Thoracic aorta (tissue), 2 donors: ENCODE measurements at regions not wholly inside any gene's neighbourhood (a gene's known extent, or its start where the extent isn't known, plus 50 kb on each side); places are given as distances from the start of the nearest gene placed in this dataset.
"Not testable (repeated sequence)": the region's sequence is repeated elsewhere in the genome, so short reads cannot be mapped to it uniquely, and the experiment has no call there.

Experiments
- ATAC-seq: fragments of 150-250 bp; one replicate; pipeline ENCODE4 v1.8.0; 2017; ENCODE audit warnings: low read depth; ENCODE audit not compliant: insufficient number of reproducible peaks, low FRiP score
- DNase-seq: peaks from one replicate; pipeline ENCODE4 v3.0.0-alpha.2; 2020; ENCODE audit warnings: low spot score
- H3K27ac ChIP-seq, 2 donors: fragments of 200-600 bp; sonication (generic); 1 replicate in 1 of 2; 2 replicates in 1 of 2; pipeline ENCODE4 v1.5.1; 2016; ENCODE audit warnings: mild to moderate bottlenecking in 2 of 2, moderate library complexity in 2 of 2
- H3K27me3 ChIP-seq: fragments of 200-600 bp; sonication (generic); replicated peaks from 2 replicates; pipeline ENCODE4 v1.6.0; 2016; ENCODE audit warnings: mild to moderate bottlenecking; ENCODE audit not compliant: insufficient read depth
- H3K36me3 ChIP-seq: fragments of 200-600 bp; sonication (generic); one replicate; pipeline ENCODE4 v1.5.1; 2016
- H3K4me1 ChIP-seq, 2 donors: fragments of 200-600 bp; sonication (generic); 1 replicate in 1 of 2; 2 replicates in 1 of 2; pipeline versions ENCODE4 v1.5.1 to v1.6.0; 2016; ENCODE audit warnings: low read depth in 2 of 2, mild to moderate bottlenecking in 1 of 2; ENCODE audit not compliant: control insufficient read depth in 1 of 2
- H3K4me3 ChIP-seq: fragments of 200-600 bp; sonication (generic); 2 replicates; pipeline ENCODE4 v1.5.1; 2016; ENCODE audit warnings: mild to moderate bottlenecking
- H3K9me3 ChIP-seq: fragments of 200-600 bp; sonication (generic); 2 replicates; pipeline ENCODE4 v1.5.1; 2016
- CTCF ChIP-seq: fragments of 200-600 bp; sonication (generic); IDR thresholded peaks from one replicate; pipeline ENCODE4 v1.5.1; 2019; ENCODE audit warnings: antibody characterized with exemption

- DNase-seq (no peak), ATAC-seq (no peak)
- no peaks in the 10 kb centered on the region for H3K9me3 ChIP-seq
- H3K4me3 ChIP-seq = no peak overlapping the region
- no peak overlapping the region for H3K27ac ChIP-seq
- H3K4me1 ChIP-seq = no peaks in the 10 kb centered on the region
- H3K36me3 ChIP-seq = no peaks in the 10 kb centered on the region
- H3K27me3 ChIP-seq = no peaks in the 10 kb centered on the region
- TF ChIP-seq CTCF = no peak
Measured at GRCh38 chr18:67771271-67771670, 254.8 kb upstream of the DSEL start.

GRCh38 chr18:67770520-67770919, 254.0 kb upstream of the DSEL start:
- H3K4me3 ChIP-seq = no peak overlapping the region
- no peaks in the 10 kb centered on the region for H3K9me3 ChIP-seq
- H3K4me1 ChIP-seq = no peaks in the 10 kb centered on the region
- ATAC-seq (no peak), DNase-seq (no peak)
- H3K27me3 ChIP-seq = no peaks in the 10 kb centered on the region
- no peak overlapping the region for H3K27ac ChIP-seq
- H3K36me3 ChIP-seq = no peaks in the 10 kb centered on the region
- TF ChIP-seq CTCF = no peak

GRCh38 chr18:67766930-67767329, 250.4 kb upstream of the DSEL start:
- Histone ChIP-seq H3K36me3 (no peaks in the 10 kb centered on the region), H3K4me3 (no peak overlapping the region), H3K27me3 (no peaks in the 10 kb centered on the region), H3K9me3 (no peaks in the 10 kb centered on the region), H3K4me1 (no peaks in the 10 kb centered on the region), H3K27ac (no peak overlapping the region)
- TF ChIP-seq CTCF = no peak
- DNase-seq = no peak
- ATAC-seq = no peak

GRCh38 chr18:67752211-67752610, 235.7 kb upstream of the DSEL start:
- not testable (repeated sequence) for DNase-seq, H3K36me3 ChIP-seq, H3K27ac ChIP-seq, H3K27me3 ChIP-seq, H3K4me3 ChIP-seq, H3K9me3 ChIP-seq, ATAC-seq, H3K4me1 ChIP-seq

GRCh38 chr18:67742954-67743353, 226.4 kb upstream of the DSEL start:
- Histone ChIP-seq H3K27me3 (no peaks in the 10 kb centered on the region), H3K4me3 (no peak overlapping the region), H3K27ac (no peak overlapping the region), H3K4me1 (no peaks in the 10 kb centered on the region), H3K36me3 (no peaks in the 10 kb centered on the region), H3K9me3 (peaks cover 12% of the 10 kb centered on the region)
- no peak for ATAC-seq
- no peak for DNase-seq
- TF ChIP-seq CTCF = no peak

GRCh38 chr18:67742525-67742924, 226.0 kb upstream of the DSEL start:
- H3K4me3 ChIP-seq = no peak overlapping the region
- ATAC-seq = no peak
- no peak overlapping the region for H3K27ac ChIP-seq
- no peak for TF ChIP-seq CTCF
- no peaks in the 10 kb centered on the region for H3K36me3 ChIP-seq
- H3K27me3 ChIP-seq = no peaks in the 10 kb centered on the region
- peaks cover 12% of the 10 kb centered on the region for H3K9me3 ChIP-seq
- no peak for DNase-seq
- no peaks in the 10 kb centered on the region for H3K4me1 ChIP-seq
